Islet precursor cell (in vitro differentiated cells): ENCODE measurements at regions not wholly inside any gene's neighbourhood (a gene's known extent, or its start where the extent isn't known, plus 50 kb on each side); places are given as distances from the start of the nearest gene placed in this dataset.

Source experiments
- DNase-seq: peaks from one replicate; pipeline ENCODE4 v3.0.0-alpha.2; 2018

GRCh38 chr6:106766201-106766600, 136.8 kb downstream of the QRSL1 start:
- DNase-seq = no peak

GRCh38 chr6:106765496-106765895, 136.1 kb downstream of the QRSL1 start:
- no peak for DNase-seq

- DNase-seq = no peak
Measured at GRCh38 chr6:106764353-106764980, 135.1 kb downstream of the QRSL1 start.

GRCh38 chr6:106763361-106763760, 134.0 kb downstream of the QRSL1 start:
- no peak for DNase-seq

- no peak for DNase-seq
Measured at GRCh38 chr6:106761160-106761559, 131.8 kb downstream of the QRSL1 start.

- DNase-seq = no peak
Measured at GRCh38 chr6:106759112-106759511, 129.7 kb downstream of the QRSL1 start.

GRCh38 chr6:106757722-106758467, 128.5 kb downstream of the QRSL1 start:
- DNase-seq = no peak

- no peak for DNase-seq
Measured at GRCh38 chr6:106757267-106757666, 127.9 kb downstream of the QRSL1 start.

GRCh38 chr6:106754215-106754614, 124.8 kb downstream of the QRSL1 start:
- DNase-seq = no peak

- no peak for DNase-seq
Measured at GRCh38 chr6:106752641-106753040, 123.3 kb downstream of the QRSL1 start.

- peak; percentile 89 for DNase-seq
Measured at GRCh38 chr6:106751501-106752252, 122.3 kb downstream of the QRSL1 start.

GRCh38 chr6:106750946-106751345, 121.6 kb downstream of the QRSL1 start:
- no peak for DNase-seq

GRCh38 chr6:106750142-106750918, 121.0 kb downstream of the QRSL1 start:
- no peak for DNase-seq

GRCh38 chr6:106749609-106750008, 120.2 kb downstream of the QRSL1 start:
- DNase-seq = peak; percentile 82

- DNase-seq = no peak
Measured at GRCh38 chr6:106748547-106749207, 119.3 kb downstream of the QRSL1 start.

- no peak for DNase-seq
Measured at GRCh38 chr6:106747139-106747538, 117.8 kb downstream of the QRSL1 start.

- peak; percentile 85 for DNase-seq
Measured at GRCh38 chr6:106746652-106747051, 117.3 kb downstream of the QRSL1 start.

- no peak for DNase-seq
Measured at GRCh38 chr6:106745824-106746582, 116.6 kb downstream of the QRSL1 start.

GRCh38 chr6:106745197-106745770, 115.9 kb downstream of the QRSL1 start:
- no peak for DNase-seq

GRCh38 chr6:106744781-106745180, 115.4 kb downstream of the QRSL1 start:
- no peak for DNase-seq

- peak; percentile 66 for DNase-seq
Measured at GRCh38 chr6:106744029-106744428, 114.7 kb downstream of the QRSL1 start.
